HEK293T (cell line): ENCODE measurements at regions not wholly inside any gene's neighbourhood (a gene's known extent, or its start where the extent isn't known, plus 50 kb on each side); places are given as distances from the start of the nearest gene placed in this dataset.

Source experiments
- ARNT ChIP-seq: fragments of 450-650 bp; IDR thresholded peaks from 2 replicates; pipeline ENCODE4 v1.6.1; 2017; ENCODE audit warnings: mild to moderate bottlenecking
- BHLHE40 ChIP-seq: fragments of 450-650 bp; IDR thresholded peaks from 2 replicates; pipeline ENCODE4 v1.6.1; 2016; ENCODE audit warnings: mild to moderate bottlenecking, moderate library complexity, borderline replicate concordance
- CTBP1 ChIP-seq: fragments of 450-650 bp; IDR thresholded peaks from 2 replicates; pipeline ENCODE4 v1.6.1; 2016; ENCODE audit warnings: borderline replicate concordance
- ELF4 ChIP-seq: fragments of 450-650 bp; IDR thresholded peaks from 2 replicates; pipeline ENCODE4 v1.6.1; 2017; ENCODE audit warnings: antibody characterized with exemption
- FOXA1 ChIP-seq: fragments of 450-650 bp; IDR thresholded peaks from 2 replicates; pipeline ENCODE4 v1.6.1; 2016; ENCODE audit warnings: mild to moderate bottlenecking
- FOXK2 ChIP-seq: fragments of 450-650 bp; IDR thresholded peaks from 2 replicates; pipeline ENCODE4 v1.6.1; 2016; ENCODE audit warnings: mild to moderate bottlenecking
- FOXM1 ChIP-seq: fragments of 450-650 bp; IDR thresholded peaks from 2 replicates; pipeline ENCODE4 v1.6.1; 2017; ENCODE audit warnings: mild to moderate bottlenecking, borderline replicate concordance
- HDGF ChIP-seq: fragments of 450-650 bp; IDR thresholded peaks from 2 replicates; pipeline ENCODE4 v1.6.1; 2017; ENCODE audit warnings: antibody characterized with exemption, borderline replicate concordance
- L3MBTL2 ChIP-seq: fragments of 450-650 bp; conservative IDR thresholded peaks from 2 replicates; pipeline ENCODE4 v1.6.1; 2016; ENCODE audit warnings: mild to moderate bottlenecking
- LEF1 ChIP-seq: fragments of 450-650 bp; IDR thresholded peaks from 2 replicates; pipeline ENCODE4 v1.6.1; 2017; ENCODE audit warnings: mild to moderate bottlenecking, borderline replicate concordance
- SP1 ChIP-seq: fragments of 450-650 bp; IDR thresholded peaks from 2 replicates; pipeline ENCODE4 v1.6.1; 2017
- SUZ12 ChIP-seq: fragments of 450-650 bp; IDR thresholded peaks from 2 replicates; pipeline ENCODE4 v1.6.1; 2016; ENCODE audit warnings: mild to moderate bottlenecking
- TARDBP ChIP-seq: fragments of 450-650 bp; IDR thresholded peaks from 2 replicates; pipeline ENCODE4 v1.6.1; 2016
- ZNF384 ChIP-seq: fragments of 450-650 bp; IDR thresholded peaks from 2 replicates; pipeline ENCODE4 v1.6.1; 2016

- TF ChIP-seq ZNF384 (no peak), TARDBP (no peak), FOXM1 (no peak), SP1 (no peak), FOXK2 (no peak), FOXA1 (no peak), CTBP1 (no peak), LEF1 (no peak), ELF4 (no peak), BHLHE40 (no peak), SUZ12 (no peak), L3MBTL2 (no peak), HDGF (no peak), ARNT (no peak)
Measured at GRCh38 chr2:113342650-113343049, 63.9 kb upstream of the PAX8 start.
